HFF-Myc (cell line): ENCODE measurements at regions not wholly inside any gene's neighbourhood (a gene's known extent, or its start where the extent isn't known, plus 50 kb on each side); places are given as distances from the start of the nearest gene placed in this dataset.

Experiments
- DNase-seq: peaks from one replicate; pipeline ENCODE4 v3.0.0-alpha.2; 2011; ENCODE audit warnings: low read depth; ENCODE audit errors: extremely low read depth
- H3K4me3 ChIP-seq: replicated peaks from 2 replicates; pipeline ENCODE4 v1.5.1; 2011; ENCODE audit warnings: low read depth, mild to moderate bottlenecking, control low read depth, low read length
- TF ChIP-seq, protein P1 (sequence below): IDR thresholded peaks from 2 replicates; pipeline ENCODE4 v1.5.1; 2012; ENCODE audit warnings: mild to moderate bottlenecking, low read depth, low read length, control low read depth; ENCODE audit errors: missing control alignments

DNA sequence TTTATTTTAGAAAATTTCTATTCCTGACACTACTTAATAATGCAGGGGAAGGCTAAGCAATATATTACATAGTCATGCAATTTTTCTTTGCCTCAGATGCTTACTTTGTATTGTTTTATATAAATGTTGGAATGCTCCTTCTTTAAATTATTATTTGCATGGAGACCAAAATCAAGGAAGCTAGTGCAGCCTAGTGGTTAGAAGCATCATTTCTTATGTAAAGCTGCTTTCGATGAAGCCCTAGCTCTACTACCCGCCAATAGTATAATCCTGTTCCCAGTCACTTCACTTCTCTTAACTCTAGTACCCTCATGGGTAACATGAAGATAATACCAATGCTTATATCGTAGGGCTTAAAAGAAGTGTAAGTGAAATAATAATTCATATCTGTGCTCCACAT, 198.9 kb downstream of the LRATD1 start:
- TF ChIP-seq, protein P1, sequence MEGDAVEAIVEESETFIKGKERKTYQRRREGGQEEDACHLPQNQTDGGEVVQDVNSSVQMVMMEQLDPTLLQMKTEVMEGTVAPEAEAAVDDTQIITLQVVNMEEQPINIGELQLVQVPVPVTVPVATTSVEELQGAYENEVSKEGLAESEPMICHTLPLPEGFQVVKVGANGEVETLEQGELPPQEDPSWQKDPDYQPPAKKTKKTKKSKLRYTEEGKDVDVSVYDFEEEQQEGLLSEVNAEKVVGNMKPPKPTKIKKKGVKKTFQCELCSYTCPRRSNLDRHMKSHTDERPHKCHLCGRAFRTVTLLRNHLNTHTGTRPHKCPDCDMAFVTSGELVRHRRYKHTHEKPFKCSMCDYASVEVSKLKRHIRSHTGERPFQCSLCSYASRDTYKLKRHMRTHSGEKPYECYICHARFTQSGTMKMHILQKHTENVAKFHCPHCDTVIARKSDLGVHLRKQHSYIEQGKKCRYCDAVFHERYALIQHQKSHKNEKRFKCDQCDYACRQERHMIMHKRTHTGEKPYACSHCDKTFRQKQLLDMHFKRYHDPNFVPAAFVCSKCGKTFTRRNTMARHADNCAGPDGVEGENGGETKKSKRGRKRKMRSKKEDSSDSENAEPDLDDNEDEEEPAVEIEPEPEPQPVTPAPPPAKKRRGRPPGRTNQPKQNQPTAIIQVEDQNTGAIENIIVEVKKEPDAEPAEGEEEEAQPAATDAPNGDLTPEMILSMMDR: no peak
- H3K4me3 ChIP-seq: no peak overlapping the region
- DNase-seq: no peak

DNA sequence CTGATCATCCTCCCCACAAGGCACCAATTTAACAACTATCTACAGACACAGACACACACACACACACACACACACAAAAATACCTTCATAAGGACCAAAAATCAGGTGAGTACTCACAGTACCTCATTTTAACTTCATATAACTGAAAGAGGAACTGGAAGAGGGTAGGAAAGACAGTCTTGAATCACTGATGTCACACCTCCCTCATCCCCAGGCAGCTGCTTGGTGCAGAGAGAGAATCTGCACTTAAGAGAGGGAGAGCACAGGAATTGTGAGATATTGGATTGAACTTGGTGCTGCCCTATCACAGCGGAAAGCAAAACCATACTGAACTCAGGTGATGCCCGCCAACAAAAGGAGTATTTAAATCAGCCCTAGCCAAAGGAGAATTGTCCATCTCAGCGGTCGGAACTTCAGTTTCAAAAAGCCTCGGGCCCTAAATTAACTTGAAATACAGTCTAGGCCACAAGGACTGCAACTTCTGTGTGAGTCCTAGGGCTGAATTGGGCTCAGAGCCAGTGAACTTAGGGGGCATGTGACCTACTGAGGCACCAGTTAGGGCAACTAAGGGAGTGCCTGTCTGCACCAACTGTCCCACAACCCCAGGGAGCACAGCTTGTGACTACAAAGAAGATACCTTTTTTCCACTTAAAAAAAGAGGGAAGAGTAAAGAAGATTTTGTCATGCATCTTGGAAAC, 211.1 kb downstream of the LRATD1 start:
- H3K4me3 ChIP-seq: no peak overlapping the region
- TF ChIP-seq, protein P1: no peak
- no peak for DNase-seq

DNA sequence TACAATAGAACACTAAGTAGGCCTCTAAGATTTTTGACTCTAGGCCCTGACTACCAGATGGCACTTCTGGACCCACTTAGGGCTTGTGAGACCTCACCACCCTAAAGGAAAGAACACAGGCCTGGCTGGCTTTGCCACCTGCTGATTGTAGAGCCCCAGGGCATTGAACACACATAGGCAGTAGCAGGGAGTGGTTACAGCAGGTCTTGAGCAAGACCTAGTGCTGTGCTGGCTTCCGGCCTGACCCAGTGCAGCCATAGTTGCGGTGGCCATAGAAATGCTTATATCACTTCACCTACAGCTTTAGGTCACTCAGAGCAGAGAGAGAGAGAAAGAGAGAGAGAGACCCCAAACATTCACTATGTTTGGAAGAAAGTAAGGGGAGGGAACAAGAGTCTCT, 223.2 kb downstream of the LRATD1 start:
- no peak for DNase-seq
- no peak overlapping the region for H3K4me3 ChIP-seq
- TF ChIP-seq, protein P1: no peak

DNA sequence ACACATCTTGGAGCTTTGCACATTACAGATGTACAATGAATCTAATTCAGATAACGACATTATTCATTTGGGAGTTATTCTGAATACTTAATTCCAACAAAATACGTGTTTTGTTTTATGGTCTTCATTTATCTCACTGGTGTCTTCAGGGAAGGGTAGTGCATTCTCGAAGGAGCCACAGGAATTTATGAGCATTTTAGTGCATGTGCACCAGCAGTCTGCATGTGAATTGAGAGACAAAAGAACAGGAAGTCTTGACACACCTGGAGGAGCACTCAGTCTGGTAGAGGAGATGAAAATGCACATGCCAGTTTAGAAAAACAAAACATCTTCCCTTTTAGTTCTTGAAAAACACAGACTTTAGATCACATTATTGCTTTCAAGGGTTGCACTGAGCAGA, 228.7 kb downstream of the LRATD1 start:
- TF ChIP-seq, protein P1: no peak
- no peak overlapping the region for H3K4me3 ChIP-seq
- DNase-seq: no peak

DNA sequence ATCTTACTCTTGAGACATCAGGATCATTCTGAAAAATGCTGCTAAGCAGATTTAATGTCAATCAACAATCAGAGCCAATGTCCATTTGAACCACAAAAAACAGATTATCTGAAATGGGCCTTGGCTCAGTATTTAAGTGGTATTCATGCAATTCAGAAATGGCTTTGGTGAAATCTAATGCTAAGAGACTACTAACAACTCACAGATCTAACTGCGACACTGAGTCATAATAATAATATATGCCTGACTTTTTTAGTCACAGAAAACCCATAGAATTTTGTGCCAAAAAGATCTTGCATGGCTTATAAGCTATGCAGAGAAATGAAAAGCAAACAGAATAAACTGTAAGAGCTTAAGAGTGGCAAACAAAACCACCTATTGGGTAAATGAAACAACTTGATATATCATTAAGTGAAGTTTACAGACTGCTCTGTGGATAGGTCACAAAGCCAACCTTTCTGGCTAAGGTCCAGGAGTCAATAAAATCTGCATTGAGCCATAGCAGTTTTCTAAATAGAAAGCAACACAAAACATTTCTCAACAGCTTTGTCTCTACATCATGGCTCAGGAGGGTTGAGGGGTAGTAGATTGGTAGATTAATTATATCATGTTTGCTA, 234.3 kb downstream of the LRATD1 start:
- H3K4me3 ChIP-seq: no peak overlapping the region
- TF ChIP-seq, protein P1: no peak
- DNase-seq: no peak

DNA sequence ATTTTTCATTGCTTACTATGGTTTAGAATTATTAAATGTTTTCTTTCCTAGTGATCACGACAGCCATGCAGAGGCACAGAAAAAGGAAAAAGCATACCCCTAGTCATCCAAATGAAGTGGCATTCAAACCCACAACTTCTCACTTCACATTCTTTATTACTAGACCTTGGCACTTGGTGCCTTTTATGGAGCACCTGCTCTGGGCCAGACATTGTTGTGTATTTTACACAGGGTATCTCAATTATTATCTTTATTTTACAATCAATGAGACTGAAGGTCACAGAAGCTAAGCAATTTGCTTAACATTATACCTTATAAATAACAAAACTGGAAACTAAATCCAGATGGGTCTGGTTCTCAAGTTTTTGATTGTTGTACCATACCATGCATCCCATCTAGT, 235.3 kb downstream of the LRATD1 start:
- DNase-seq: no peak
- H3K4me3 ChIP-seq: no peak overlapping the region
- TF ChIP-seq, protein P1: no peak
